ENCODE measurements at regions not wholly inside any gene's neighbourhood (a gene's known extent, or its start where the extent isn't known, plus 50 kb on each side); places are given as distances from the start of the nearest gene placed in this dataset.

GRCh38 chr4:4689694-4690440, 148.0 kb upstream of the STX18 start:
- DNase-seq = no peak

DNA sequence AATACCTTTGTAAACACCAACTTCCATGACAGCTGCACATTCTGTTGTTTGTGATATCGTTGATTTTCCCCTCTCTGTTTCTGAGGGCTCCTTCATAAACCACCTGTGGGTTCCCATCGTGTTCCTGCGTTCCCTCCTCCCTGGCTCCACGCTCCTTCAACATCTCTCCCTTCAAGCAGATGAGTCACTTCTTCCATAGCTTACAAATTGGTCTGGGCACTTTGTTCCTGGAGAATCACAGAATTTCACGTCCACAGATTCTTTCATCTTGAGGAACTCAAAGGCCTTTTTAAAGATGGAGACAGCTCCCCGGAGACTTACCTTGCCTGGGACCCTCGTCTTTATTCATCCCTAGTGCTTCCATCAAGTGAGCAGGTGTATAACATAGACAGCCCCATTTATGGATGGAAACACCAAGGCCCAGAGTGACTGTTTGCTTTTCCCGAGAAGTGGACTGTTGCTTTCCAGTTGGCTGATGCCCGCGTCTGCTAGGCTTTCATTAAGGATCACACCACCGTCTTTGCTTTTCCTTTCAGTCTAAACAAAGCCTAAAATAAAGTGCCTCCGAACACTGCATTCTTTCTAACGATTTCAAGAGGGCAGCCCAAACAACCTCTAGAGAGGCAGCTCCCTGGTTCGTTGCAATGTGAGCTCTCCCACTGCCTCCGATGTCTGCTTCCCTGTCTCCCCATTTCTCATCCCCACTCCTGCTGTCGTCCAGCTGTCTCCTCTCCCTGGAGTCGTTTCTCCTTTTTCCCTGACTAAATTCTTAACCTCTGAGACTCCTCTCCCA, 146.3 kb upstream of the STX18 start:
- no peak for DNase-seq

GRCh38 chr4:4687100-4687499, 145.3 kb upstream of the STX18 start:
- DNase-seq = no peak

DNA sequence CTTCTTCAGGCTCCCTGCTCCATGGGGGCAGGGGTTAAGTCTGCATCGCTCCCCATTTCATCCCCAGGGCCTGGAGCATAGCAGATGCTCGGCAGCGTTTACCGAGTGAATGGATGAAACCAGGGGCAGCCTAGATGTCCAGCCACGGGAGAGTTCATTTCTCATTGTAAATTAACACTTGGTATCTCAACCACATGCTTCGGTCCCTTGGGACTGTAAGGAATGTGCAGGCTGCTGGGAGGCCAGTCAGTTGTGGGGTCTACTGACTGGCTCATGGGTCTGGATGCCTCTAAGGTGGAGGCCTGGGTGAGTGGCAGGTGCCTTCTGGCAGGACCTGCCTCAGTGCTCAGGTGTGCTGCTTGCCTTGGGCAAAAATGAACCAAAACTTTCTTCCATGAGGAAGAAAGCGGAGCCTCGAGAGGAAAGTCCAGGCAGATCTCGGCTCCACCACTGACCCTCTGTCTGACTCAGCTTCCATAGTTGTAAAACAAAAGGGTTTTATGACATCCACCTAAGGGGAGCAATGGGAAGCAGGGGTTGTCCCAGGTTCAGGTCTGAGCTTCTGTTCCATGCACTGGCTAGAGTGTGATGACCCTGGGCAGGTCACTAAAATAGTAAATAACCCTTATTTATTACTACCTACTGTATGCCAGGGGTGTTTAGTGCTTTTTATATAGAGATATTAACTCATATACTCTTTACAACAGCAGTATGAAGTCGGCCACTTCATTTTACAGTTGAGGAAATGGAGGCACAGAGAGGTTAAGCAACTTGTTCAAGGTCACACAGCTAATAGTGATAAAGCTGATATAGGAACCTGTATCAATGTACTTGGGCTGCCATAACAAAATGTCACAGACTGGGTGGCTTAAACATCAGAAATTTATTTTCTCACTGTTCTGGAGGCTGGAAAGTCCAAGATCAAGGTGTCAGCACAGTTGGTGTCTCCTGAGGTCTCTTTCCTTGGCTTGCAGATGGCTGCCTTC, 144.3 kb upstream of the STX18 start:
- no peak for DNase-seq

DNA sequence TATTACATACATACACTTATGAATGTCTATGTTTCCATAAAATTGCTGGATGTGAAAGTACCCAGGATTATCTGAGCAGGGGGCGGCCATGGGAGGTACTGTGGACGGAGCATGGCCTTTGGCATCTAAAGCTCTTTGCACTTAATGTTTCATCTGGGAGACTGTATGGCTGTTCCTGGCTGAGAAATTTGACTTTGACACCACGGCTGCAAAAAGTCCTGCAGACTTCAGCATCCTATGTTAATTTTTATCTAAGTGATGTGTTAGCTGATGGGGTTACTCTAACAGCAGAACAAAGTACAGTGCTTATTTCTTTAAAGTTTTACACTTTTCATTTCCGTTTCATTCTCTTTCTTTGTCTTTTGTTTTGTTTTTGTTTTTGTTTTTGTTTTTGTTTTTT, 139.8 kb upstream of the STX18 start:
- DNase-seq = no peak

- no peak for DNase-seq
Measured at GRCh38 chr4:4680758-4681157, 138.9 kb upstream of the STX18 start.

GRCh38 chr4:4680243-4680642, 138.4 kb upstream of the STX18 start:
- no peak for DNase-seq

DNA sequence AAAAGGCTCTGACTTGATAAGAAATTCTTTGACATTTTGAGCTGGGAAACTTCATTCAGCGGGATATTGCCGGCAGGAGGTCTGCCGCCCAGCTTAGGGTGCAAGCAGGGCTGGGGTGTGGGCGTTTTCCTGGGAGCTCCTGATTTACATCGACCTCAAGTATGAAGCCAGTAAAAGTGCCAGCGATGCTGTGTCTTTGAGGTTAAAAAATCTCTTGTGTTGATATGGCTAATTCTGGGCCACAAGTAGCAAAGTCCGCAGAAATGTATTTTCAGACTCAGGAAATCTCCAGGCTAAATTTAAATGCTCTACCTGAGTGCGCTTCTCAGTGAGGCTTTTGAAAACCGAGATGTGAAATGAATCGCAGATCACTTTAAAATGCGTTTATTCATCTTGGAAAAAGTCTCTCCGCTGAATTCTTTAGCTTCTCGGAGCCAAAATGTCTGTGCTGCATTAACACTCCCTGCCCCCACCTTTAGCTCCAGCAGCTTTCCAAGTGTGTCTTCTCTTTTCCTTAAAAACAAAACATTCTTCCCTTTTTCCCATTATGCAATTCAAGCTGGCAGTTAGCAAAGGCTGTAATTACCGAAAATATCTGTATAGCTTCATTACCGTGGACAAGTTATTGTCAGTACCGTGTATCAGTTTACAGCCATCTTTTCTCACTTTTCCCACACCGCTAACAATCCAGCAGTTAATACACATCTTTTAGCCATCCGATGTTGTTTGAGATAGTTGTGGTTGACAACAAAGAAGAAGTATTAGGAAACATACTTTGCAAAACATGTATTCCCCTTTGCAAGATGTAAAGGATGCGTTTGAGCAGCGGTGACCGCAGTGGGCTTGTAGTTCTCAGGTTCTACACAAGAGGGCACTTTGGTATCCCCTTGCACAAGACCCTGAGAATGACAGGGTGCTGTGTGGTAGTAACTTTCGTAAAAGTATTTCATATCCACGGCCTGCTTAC, 136.0 kb upstream of the STX18 start:
- no peak for DNase-seq

DNA sequence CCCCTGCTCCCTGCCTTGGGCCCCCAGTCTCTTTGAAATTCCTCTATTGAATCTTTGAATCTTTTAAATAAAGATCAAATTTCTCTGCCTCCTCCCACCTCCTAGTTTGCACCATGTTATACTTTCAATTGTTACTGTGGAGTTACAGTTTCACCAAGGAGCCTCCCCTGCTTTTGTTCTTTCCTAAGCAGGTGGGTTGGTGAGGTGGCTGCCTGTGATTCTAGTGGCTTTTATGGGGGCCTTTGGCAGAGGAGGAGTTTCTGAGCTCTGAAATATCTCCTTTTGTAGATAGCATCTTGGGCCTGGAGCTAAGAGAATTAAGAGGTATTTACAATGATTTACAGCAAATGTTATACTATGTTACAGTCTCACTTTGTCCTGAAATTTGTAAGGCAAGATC, 133.8 kb upstream of the STX18 start:
- DNase-seq = no peak

- DNase-seq = no peak
Measured at GRCh38 chr4:4675051-4675581, 133.3 kb upstream of the STX18 start.

DNA sequence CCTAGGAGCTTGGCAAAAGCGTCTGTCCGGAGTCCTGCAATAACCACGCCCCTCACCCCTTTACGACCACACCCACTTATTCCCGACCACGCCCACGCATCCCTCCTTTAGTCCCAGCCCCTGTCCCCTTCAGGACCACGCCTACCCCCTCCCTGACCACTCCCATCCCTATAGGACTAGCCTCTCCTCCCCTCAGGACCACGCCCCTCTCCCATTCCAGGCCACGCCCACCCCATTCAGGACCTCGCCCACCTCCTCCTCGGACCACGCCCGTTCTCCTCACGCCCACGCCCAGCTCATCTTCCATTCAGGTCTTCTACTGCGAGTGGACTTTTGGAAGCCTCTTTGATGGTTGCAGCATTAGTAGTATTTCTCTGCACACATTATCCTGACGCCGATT, 131.2 kb upstream of the STX18 start:
- peak; percentile 23 to 47 for DNase-seq

DNA sequence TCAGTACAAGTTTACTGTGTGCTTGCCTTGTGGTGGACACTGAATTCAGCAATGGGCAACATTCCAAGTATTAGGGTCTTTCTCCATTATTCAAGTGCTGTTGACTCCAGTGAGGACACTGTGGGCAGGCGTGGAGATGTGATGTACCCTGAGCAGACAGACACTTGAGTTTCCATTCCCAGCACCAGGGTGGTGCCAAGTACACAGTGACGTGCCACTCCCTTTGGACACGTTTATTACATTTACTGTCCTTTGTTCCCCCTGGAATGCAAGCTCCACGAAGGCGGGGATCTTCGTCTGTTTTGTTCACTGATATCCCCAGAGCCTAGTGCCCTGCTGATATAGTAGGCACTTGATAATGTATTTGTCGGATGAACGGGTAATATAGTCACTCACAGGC, 130.6 kb upstream of the STX18 start:
- DNase-seq = no peak

GRCh38 chr4:4671774-4672349, 130.0 kb upstream of the STX18 start:
- no peak for DNase-seq

DNA sequence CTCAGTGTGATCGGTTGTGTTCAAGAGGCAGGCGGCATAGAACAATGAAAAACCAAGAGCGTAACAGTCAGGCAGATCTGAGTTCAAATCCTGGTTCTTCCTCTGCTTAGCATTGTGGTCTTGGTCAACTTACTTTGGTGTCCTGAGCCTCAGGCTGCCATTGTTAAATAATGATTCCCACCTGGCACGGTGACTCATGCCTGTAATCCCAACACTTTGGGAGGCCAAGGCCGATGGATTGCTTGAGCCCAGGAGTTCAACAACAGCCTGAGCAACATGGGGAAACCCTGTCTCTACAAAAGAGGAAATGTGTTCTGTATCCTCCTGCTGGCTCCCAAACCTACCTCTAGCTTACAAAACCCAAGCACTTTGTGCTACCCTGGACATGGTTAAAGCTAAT, 129.0 kb upstream of the STX18 start:
- DNase-seq = no peak

GRCh38 chr4:4668355-4669210, 126.7 kb upstream of the STX18 start:
- DNase-seq = no peak

- DNase-seq = no peak
Measured at GRCh38 chr4:4667622-4668081, 125.8 kb upstream of the STX18 start.

GRCh38 chr4:4666693-4667621, 125.1 kb upstream of the STX18 start:
- no peak for DNase-seq

DNA sequence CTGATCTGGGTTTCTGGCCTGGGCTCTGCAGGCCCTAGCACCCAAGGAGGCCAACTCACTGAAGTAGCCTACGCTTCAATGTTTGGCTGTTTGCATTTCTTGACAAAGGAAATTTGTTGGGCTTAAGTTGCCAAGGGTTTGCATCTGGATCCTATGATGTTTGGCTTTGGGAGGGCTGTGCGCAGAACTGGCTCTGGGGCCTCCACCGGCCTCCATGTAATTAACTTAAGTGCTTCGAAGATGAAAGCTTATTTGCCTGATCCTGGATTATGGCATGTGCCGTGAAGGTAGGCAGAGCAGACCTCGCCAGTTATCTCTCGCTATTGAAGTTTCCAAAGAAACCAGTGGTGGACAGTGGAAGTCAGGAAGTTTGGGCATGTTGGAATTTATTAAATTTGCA, 124.3 kb upstream of the STX18 start:
- DNase-seq = no peak

- no peak for DNase-seq
Measured at GRCh38 chr4:4664234-4664633, 122.4 kb upstream of the STX18 start.
